NAMALWA (cell line): ENCODE measurements at regions not wholly inside any gene's neighbourhood (a gene's known extent, or its start where the extent isn't known, plus 50 kb on each side); places are given as distances from the start of the nearest gene placed in this dataset.
"Not testable (repeated sequence)": the region's sequence is repeated elsewhere in the genome, so short reads cannot be mapped to it uniquely, and the experiment has no call there.

Experiments used
- DNase-seq: peaks from one replicate; pipeline ENCODE4 v3.0.0-alpha.2; 2015; ENCODE audit warnings: low spot score

DNA sequence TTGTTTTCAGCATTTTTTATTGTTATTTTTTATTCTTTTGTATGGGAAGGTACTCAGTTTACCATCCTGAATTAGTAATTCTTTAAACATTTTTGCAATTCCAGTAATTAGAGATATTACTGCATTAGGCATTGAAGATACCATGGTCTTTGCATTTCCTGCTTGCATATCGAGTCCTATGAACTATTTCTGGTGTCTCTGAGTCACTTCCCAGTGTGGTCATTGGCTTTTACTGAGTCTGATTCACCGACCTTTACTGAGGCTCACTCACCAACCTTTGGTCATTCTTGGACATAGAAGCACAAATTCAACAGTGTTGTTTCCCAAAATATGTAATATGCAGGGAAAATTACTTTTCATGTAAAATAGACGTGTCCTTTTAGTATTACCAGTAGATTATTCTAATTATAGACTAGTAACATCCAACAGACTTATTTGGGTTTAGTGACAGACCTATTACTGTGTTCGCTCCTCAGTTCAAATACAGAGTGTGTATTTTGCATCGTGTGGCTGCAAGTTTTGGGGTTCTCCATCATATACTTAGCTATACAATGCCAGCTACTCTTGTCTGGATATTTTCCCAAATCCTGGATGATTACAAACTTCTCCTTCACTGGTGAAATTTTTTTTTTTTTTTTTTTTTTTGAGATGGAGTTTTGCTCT is 180.7 kb upstream of the PRSS1 start:
- no peak for DNase-seq

GRCh38 chr7:142567201-142568075 is 181.8 kb upstream of the PRSS1 start:
- DNase-seq = no peak

GRCh38 chr7:142566271-142566670 is 183.0 kb upstream of the PRSS1 start:
- DNase-seq = no peak

- not testable (repeated sequence) for DNase-seq
Measured at GRCh38 chr7:142564125-142564524, 185.1 kb upstream of the PRSS1 start.

GRCh38 chr7:142563470-142563869 is 185.8 kb upstream of the PRSS1 start:
- no peak for DNase-seq

DNA sequence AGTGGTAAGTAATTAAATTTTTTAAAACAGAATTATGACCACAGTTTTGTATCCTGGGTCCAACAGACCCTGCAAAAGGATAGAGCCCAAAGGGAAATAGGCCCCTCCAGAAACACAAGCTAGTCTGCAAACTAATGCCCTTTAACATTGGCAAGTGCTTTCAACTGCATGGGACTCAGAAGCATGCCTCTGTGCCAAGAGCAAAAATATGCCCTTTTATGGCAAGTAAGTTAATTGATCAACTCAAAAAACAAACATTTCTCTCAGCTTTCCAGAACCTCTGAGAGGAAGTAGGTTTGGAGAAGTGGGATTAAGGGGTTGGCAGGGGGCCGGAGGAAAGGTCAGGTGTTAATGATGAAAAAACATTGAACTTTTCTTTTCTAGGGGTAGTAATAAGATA is 186.6 kb upstream of the PRSS1 start:
- DNase-seq = no peak

DNA sequence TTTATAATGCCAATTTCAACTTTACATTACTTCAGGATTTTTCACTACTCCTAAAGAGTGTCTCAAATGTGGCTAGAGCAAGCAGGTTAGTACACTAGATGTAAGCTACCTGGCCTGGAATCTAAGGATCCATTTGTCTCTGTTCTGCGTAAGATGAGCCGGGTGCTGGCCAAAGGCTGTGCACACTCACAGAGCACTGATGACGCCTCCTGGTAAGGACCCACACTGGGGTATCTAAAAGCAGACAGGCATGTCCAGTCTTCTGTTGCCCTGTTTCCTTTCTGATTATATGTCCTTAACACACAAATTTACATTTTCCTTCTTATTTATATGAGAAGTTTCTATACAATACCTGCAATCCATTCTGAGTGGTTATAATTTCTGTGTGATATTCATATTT is 187.9 kb upstream of the PRSS1 start:
- DNase-seq = not testable (repeated sequence)

- DNase-seq = not testable (repeated sequence)
Measured at GRCh38 chr7:142560770-142561169, 188.5 kb upstream of the PRSS1 start.

DNA sequence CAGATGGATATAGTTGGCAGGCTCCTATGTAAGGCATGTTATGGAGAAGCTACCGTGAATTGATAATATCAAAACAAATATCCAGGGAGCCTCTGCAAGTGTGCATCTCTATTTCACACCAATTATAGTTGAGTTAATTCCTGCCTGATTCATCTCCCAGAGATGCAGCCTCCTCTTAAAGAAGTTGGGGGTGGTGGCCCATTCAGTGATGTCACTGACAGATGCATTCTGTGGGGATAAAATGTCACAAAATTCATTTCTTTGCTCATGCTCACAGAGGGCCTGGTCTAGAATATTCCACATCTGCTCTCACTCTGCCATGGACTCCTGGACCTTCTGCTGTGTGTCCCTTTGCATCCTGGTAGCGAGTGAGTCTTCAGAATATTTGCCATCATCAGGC is 189.1 kb upstream of the PRSS1 start:
- DNase-seq = no peak

- peak; percentile 77 for DNase-seq
Measured at GRCh38 chr7:142557971-142558582, 191.2 kb upstream of the PRSS1 start.

- no peak for DNase-seq
Measured at GRCh38 chr7:142556740-142557139, 192.5 kb upstream of the PRSS1 start.

DNA sequence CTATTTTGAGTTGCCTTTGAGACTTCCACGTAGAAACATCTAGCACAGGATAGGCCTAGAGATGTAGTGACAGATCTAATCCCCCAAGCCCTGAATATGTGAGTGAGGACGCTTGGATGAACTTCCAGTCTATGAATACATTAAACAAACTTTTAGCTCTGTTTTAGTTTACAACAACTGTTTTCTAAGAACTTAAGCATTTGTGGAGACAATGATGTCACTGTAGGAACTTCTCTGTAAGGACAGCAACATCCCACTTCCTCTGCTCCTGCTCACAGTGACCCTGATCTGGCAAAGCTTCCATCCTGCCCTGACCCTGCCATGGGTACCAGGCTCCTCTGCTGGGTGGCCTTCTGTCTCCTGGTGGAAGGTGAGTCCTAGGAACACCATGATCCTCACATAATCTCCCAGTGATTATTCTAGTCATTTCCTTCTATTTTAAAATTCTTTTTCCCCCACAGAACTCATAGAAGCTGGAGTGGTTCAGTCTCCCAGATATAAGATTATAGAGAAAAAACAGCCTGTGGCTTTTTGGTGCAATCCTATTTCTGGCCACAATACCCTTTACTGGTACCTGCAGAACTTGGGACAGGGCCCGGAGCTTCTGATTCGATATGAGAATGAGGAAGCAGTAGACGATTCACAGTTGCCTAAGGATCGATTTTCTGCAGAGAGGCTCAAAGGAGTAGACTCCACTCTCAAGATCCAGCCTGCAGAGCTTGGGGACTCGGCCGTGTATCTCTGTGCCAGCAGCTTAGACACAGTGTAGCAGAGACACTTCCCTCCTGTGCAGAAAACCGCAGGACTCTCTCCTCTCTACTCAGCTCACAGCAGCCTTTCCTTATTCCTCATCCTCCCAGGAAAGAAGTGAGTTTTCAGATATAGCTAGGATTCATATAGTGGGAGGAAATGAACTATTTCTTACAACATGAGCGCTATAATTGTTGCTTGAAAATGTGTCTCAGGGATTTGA is 194.4 kb upstream of the PRSS1 start:
- no peak for DNase-seq

DNA sequence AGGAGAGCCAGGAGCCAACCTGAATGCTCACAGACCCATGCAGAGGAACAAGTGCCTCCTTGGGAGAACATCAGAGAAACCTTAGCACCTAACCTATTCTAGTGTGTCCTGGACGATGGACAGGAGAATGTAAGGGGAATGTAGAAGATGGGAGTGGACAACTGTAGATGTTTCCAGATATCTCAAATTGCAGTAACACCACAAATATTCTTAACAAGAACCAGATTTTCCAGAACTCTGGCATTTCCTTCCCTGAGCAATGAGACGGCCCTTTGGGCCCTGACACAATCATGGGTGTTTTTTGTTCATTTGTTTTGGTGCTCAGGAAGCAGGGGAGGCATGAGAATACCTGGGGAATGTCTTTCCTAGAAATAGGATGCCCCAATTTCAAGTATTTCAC is 196.1 kb upstream of the PRSS1 start:
- DNase-seq = no peak

DNA sequence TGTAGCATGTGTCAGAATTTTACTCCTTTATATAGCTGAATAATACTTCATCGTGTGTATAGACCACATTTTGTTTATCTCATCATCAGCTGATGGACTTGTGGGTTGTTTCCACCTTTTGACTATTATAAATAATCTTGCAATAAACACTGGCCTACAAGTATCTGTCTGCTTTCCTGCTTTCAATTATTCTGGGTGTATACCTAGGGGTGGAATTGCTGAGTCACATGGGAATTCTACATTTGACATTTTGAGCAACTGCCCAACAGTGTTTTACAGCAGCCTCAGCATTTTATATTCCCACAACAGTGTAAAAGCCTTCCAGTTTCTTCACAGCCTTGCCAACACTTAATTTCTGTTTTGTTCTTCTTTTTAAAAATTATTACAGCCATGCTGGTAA is 200.3 kb upstream of the PRSS1 start:
- DNase-seq = no peak

DNA sequence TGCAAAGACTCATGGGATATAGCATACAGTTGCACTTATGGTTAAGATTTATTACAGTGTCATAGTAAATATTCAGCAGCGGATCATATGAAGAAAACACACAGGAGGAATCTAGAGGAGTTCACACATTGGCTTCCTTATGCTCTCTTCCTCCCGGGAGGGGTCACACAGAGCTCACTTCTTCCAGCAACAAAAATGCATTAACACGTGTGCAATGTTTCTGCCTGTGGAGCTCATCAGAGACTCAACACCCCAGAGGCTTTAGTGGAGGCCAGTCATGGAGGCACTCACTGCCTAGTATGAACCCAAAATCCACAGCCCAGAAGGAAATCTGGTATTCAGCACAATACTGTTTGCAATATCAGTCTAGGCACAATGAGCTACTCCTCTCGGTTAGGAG is 202.8 kb upstream of the PRSS1 start:
- DNase-seq = no peak

DNA sequence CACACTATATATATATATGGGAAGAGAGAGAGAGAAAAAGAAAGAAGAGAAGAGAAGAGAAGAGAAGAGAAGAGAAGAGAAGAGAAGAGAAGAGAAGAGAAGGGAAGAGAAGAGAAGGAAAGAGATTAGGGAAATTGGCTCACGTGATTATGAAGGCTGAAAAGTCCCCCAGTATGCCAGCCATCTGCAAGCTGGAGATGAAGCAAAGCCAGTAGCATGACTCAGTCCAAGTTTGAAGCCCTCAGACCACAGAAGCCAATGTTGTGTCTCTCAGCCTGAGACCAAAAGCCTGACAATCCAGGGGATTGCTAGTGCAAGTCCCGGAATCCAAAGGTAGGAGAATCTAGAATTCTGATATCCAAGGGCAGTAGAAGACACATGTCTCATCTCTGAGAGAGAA is 206.3 kb upstream of the PRSS1 start:
- DNase-seq = no peak

DNA sequence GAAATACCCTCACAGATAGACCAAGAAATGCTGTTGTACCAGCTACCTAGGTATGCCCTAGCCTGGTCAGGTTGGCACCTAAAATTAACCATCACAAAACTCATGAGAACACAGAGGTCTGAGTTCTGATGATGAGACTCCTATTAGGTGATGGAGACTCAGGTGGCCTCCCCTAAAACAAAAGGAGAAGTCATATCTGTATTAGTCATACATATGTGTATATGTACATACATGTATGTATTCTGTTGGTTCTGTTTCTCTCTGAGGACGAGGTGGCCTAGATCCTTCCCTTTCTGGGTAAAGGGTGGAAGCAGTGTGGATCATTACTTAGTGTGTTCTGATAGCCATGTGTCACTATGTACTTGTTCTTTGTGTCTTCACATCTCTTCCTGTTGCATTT is 207.2 kb upstream of the PRSS1 start:
- no peak for DNase-seq

GRCh38 chr7:142540371-142540770 is 208.9 kb upstream of the PRSS1 start:
- no peak for DNase-seq

DNA sequence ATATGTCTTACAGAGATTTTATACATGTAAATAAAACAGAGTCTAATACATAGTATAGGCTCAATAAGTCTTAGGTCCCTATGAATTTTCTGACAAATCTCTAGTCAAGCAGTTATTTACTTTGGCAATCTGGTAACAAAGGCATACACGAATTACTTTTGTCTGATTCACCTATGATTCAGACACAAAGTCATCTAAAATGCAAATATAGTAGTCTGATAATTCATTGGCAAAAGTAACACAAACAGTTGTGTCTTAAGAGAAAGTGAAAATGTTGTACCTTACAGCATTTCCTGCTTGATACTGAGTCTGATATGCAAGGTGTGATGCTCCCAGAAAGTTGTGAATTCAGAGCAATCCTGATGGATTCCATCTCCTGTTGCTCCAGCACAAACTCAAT is 209.4 kb upstream of the PRSS1 start:
- no peak for DNase-seq

DNA sequence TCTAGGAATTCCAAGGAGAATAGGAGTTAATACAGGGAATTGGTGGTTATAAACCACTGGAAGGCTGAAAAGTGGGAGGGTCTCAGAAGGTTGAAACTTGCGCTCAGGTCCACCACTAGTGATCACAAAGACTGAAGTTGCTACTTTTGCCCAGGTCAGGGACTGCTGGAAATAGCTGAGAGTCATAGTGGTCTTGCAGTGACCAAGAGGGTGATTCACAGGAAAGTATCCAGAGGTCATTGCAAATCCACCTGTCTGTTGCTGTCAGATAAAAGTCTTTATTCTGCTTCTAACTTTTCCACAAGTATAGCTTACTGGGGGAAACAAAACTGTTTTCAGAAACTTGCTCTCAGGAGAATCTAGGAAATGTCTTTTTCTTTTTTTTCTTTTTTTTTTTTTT is 211.5 kb upstream of the PRSS1 start:
- DNase-seq = no peak

GRCh38 chr7:142535123-142535779 is 214.0 kb upstream of the PRSS1 start:
- DNase-seq = peak; percentile 94
